GM21825 (cell line): ENCODE measurements at regions not wholly inside any gene's neighbourhood (a gene's known extent, or its start where the extent isn't known, plus 50 kb on each side); places are given as distances from the start of the nearest gene placed in this dataset.

Source experiments
- ATAC-seq: cut with Tn5 transposase; IDR thresholded peaks from one replicate; pipeline ENCODE4 v1.9.1; 2021; ENCODE audit warnings: mild to moderate bottlenecking, moderate library complexity; ENCODE audit not compliant: unreplicated experiment

GRCh38 chr5:4053136-4053535, 457.5 kb downstream of the IRX1 start:
- ATAC-seq = no peak

- ATAC-seq = no peak
Observed at GRCh38 chr5:4054092-4054491, 458.5 kb downstream of the IRX1 start.

GRCh38 chr5:4058899-4059298, 463.3 kb downstream of the IRX1 start:
- ATAC-seq = no peak

- no peak for ATAC-seq
Observed at GRCh38 chr5:4065472-4066320, 470.1 kb downstream of the IRX1 start.

GRCh38 chr5:4068171-4068570, 472.5 kb downstream of the IRX1 start:
- no peak for ATAC-seq

- ATAC-seq = no peak
Observed at GRCh38 chr5:4078544-4078943, 482.9 kb downstream of the IRX1 start.

GRCh38 chr5:4079831-4080230, 484.2 kb downstream of the IRX1 start:
- ATAC-seq = no peak

- ATAC-seq = no peak
Observed at GRCh38 chr5:4080370-4080769, 484.7 kb downstream of the IRX1 start.

- ATAC-seq = no peak
Observed at GRCh38 chr5:4081059-4081458, 485.4 kb downstream of the IRX1 start.

GRCh38 chr5:4081466-4081865, 485.8 kb downstream of the IRX1 start:
- no peak for ATAC-seq

- ATAC-seq = no peak
Observed at GRCh38 chr5:4082966-4083564, 487.4 kb downstream of the IRX1 start.

- no peak for ATAC-seq
Observed at GRCh38 chr5:4083591-4084337, 488.1 kb downstream of the IRX1 start.

GRCh38 chr5:4086081-4086480, 490.4 kb downstream of the IRX1 start:
- no peak for ATAC-seq

- no peak for ATAC-seq
Observed at GRCh38 chr5:4087110-4087509, 491.5 kb downstream of the IRX1 start.

- ATAC-seq = no peak
Observed at GRCh38 chr5:4089087-4089486, 493.5 kb downstream of the IRX1 start.

GRCh38 chr5:4093236-4093635, 497.6 kb downstream of the IRX1 start:
- no peak for ATAC-seq

GRCh38 chr5:4093970-4094369, 498.3 kb downstream of the IRX1 start:
- no peak for ATAC-seq

- ATAC-seq = no peak
Observed at GRCh38 chr5:4095918-4096630, 500.4 kb downstream of the IRX1 start.

GRCh38 chr5:4097199-4097598, 501.6 kb downstream of the IRX1 start:
- ATAC-seq = no peak

GRCh38 chr5:4098226-4098625, 502.6 kb downstream of the IRX1 start:
- no peak for ATAC-seq

GRCh38 chr5:4099386-4099785, 503.8 kb downstream of the IRX1 start:
- ATAC-seq = no peak
